ENCODE measurements at regions not wholly inside any gene's neighbourhood (a gene's known extent, or its start where the extent isn't known, plus 50 kb on each side); places are given as distances from the start of the nearest gene placed in this dataset.

DNA sequence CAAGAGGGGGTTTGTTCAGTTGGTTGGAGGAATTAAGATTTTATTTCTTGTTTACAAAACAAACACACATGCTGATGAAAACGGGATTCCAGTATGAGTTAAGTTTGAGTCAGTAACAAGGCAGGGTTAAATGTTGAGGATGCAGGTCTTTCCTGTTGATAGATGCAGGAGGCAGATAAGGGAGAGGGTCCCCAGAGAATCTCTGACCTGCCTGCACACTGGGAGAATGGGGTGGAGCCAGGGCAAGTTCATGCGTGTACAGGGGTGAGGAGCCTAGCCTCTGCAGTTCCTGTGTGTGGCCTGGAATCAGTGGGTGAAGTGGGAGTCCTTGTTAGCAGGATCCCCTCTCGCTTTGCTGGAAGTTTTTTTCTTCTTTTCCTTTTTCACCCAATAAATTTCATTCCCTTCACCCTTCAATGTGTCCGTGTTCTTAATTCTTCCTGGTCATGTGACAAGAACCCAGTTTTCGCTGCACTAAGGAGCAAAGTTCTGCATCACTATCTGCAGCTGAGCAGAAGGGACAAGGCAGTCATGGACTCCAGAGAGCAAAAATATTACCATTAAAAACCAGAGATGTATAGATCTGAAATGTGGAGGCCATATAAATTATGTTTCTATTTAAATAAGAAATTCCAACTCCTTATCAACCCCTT is 69.9 kb upstream of the MARK1 start:
- DNase-seq (ENCODE audit: low read depth, low spot score) (no peak), FAIRE-seq (no peak)
- no peak for TF ChIP-seq EZH2 (IDR thresholded peaks at IDR 0.05; ENCODE audit: low read length)
- TF ChIP-seq, protein P1, sequence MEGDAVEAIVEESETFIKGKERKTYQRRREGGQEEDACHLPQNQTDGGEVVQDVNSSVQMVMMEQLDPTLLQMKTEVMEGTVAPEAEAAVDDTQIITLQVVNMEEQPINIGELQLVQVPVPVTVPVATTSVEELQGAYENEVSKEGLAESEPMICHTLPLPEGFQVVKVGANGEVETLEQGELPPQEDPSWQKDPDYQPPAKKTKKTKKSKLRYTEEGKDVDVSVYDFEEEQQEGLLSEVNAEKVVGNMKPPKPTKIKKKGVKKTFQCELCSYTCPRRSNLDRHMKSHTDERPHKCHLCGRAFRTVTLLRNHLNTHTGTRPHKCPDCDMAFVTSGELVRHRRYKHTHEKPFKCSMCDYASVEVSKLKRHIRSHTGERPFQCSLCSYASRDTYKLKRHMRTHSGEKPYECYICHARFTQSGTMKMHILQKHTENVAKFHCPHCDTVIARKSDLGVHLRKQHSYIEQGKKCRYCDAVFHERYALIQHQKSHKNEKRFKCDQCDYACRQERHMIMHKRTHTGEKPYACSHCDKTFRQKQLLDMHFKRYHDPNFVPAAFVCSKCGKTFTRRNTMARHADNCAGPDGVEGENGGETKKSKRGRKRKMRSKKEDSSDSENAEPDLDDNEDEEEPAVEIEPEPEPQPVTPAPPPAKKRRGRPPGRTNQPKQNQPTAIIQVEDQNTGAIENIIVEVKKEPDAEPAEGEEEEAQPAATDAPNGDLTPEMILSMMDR (optimal IDR thresholded peaks at IDR 0.05 in 1 of 3, IDR thresholded peaks at IDR 0.05 in 1 of 3, conservative IDR thresholded peaks at IDR 0.05 in 1 of 3; ENCODE audit: extremely low read depth in 1 of 3, insufficient read depth in 2 of 3, low read length in 3 of 3) = no peak
- no peaks in the 10 kb centered on the region for H3K9me1 ChIP-seq (ENCODE audit: control insufficient read depth, extremely low read depth, insufficient read depth, low read length)
- dilution Hi-C loops (cut with MboI; ENCODE audit: extremely low pct_ligation_motif_present, low sequenced_read_pairs) = no loop called here
- H3K36me3 ChIP-seq (ENCODE audit: control insufficient read depth in 2 of 2, extremely low read depth in 1 of 2, insufficient read depth in 2 of 2, low read length in 2 of 2) = no peaks in the 10 kb centered on the region
- H2AFZ ChIP-seq (ENCODE audit: control insufficient read depth, low read length) = no peak overlapping the region
- no peak overlapping the region for H3K4me2 ChIP-seq (ENCODE audit: control insufficient read depth, extremely low read depth, insufficient read depth, low read depth, low read length)
- no peak overlapping the region for H3K4me3 ChIP-seq (ENCODE audit: control insufficient read depth in 2 of 3, extremely low read depth in 1 of 3, insufficient read depth in 2 of 3, low read depth in 1 of 3, low read length in 3 of 3)
- no peaks in the 10 kb centered on the region for H3K27me3 ChIP-seq (ENCODE audit: control insufficient read depth, extremely low read depth, insufficient read depth, low read length)
- no peaks in the 10 kb centered on the region for H4K20me1 ChIP-seq (ENCODE audit: control insufficient read depth, extremely low read depth, insufficient read depth, low read length)
- peaks cover 7% of the 10 kb centered on the region for H3K4me1 ChIP-seq (ENCODE audit: control insufficient read depth, extremely low read depth, insufficient read depth, low read length)
- H3K27ac ChIP-seq (ENCODE audit: control insufficient read depth, insufficient read depth, low read length) = no peak overlapping the region
- no peak overlapping the region for H3K9ac ChIP-seq (ENCODE audit: control insufficient read depth, extremely low read depth, insufficient read depth, low read length)
- H3K79me2 ChIP-seq (ENCODE audit: control insufficient read depth, insufficient read depth, low read length) = no peaks in the 10 kb centered on the region
- H3K9me3 ChIP-seq (ENCODE audit: control insufficient read depth, low read depth, low read length) = no peaks in the 10 kb centered on the region

DNA sequence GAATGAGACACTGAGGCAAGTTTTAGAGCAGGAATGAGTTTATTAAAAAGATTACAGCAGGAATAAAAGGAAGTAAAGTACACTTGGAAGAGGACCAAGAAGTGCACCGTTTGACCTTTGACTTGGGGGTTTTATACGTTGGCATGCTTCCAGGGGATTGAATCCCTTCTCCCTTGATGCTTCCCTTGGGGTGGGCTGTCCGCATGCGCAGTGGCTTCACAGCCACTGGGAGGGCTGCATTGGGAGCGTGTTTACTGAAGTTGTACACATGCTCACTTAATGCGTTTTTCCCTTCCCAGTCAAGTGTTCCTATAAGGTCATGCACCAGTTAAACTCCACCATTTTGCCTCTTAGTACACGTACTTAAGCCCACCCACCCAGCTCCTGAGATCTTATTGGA is 72.4 kb upstream of the MARK1 start:
- TF ChIP-seq EZH2 (IDR thresholded peaks at IDR 0.05; ENCODE audit: low read length) = no peak
- TF ChIP-seq, protein P1 (optimal IDR thresholded peaks at IDR 0.05 in 1 of 3, IDR thresholded peaks at IDR 0.05 in 1 of 3, conservative IDR thresholded peaks at IDR 0.05 in 1 of 3; ENCODE audit: extremely low read depth in 1 of 3, insufficient read depth in 2 of 3, low read length in 3 of 3) = no peak
- Histone ChIP-seq H3K9ac (ENCODE audit: control insufficient read depth, extremely low read depth, insufficient read depth, low read length) (no peak overlapping the region), H3K9me3 (ENCODE audit: control insufficient read depth, low read depth, low read length) (no peaks in the 10 kb centered on the region), H4K20me1 (ENCODE audit: control insufficient read depth, extremely low read depth, insufficient read depth, low read length) (no peaks in the 10 kb centered on the region), H3K9me1 (ENCODE audit: control insufficient read depth, extremely low read depth, insufficient read depth, low read length) (no peaks in the 10 kb centered on the region), H3K27me3 (ENCODE audit: control insufficient read depth, extremely low read depth, insufficient read depth, low read length) (peaks cover 6% of the 10 kb centered on the region), H3K79me2 (ENCODE audit: control insufficient read depth, insufficient read depth, low read length) (no peaks in the 10 kb centered on the region), H3K27ac (ENCODE audit: control insufficient read depth, insufficient read depth, low read length) (no peak overlapping the region), H3K4me1 (ENCODE audit: control insufficient read depth, extremely low read depth, insufficient read depth, low read length) (peaks cover 7% of the 10 kb centered on the region), H3K4me3 (ENCODE audit: control insufficient read depth in 2 of 3, extremely low read depth in 1 of 3, insufficient read depth in 2 of 3, low read depth in 1 of 3, low read length in 3 of 3) (no peak overlapping the region), H2AFZ (ENCODE audit: control insufficient read depth, low read length) (no peak overlapping the region), H3K36me3 (ENCODE audit: control insufficient read depth in 2 of 2, extremely low read depth in 1 of 2, insufficient read depth in 2 of 2, low read length in 2 of 2) (no peaks in the 10 kb centered on the region), H3K4me2 (ENCODE audit: control insufficient read depth, extremely low read depth, insufficient read depth, low read depth, low read length) (no peak overlapping the region)
- DNase-seq (ENCODE audit: low read depth, low spot score) = no peak
- FAIRE-seq = no peak
- dilution Hi-C loops (cut with MboI; ENCODE audit: extremely low pct_ligation_motif_present, low sequenced_read_pairs) = no loop called here
